Hepatic stellate cell (primary cell): ENCODE measurements at regions not wholly inside any gene's neighbourhood (a gene's known extent, or its start where the extent isn't known, plus 50 kb on each side); places are given as distances from the start of the nearest gene placed in this dataset.
"Not testable (repeated sequence)": the region's sequence is repeated elsewhere in the genome, so short reads cannot be mapped to it uniquely, and the experiment has no call there.

Experiments used
- DNase-seq: peaks from one replicate; pipeline ENCODE4 v3.0.0; 2011; ENCODE audit warnings: low spot score

DNA sequence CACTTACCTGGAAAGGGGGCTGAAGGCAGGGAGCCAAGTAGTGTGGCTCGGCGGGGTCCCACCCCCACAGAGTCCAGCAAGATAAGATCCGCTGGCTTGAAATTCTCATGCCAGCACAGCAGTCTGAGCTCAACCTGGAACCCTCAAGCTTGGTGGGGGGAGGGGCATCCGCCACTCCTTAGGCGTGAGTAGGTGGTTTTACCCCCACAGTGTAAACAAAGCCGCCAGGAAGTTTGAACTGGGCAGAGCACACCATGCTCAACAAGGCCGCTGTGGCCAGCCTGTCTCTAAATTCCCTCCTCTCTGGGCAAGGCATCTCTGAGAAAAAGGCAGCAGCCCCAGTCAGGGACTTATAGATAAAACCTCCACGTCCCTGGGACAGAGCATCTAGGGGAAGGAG is 156.3 kb downstream of the KBTBD8 start:
- DNase-seq: no peak

- no peak for DNase-seq
Measured at GRCh38 chr3:67167481-67167880, 169.4 kb downstream of the KBTBD8 start.

GRCh38 chr3:67171841-67172240 is 173.7 kb downstream of the KBTBD8 start:
- no peak for DNase-seq

DNA sequence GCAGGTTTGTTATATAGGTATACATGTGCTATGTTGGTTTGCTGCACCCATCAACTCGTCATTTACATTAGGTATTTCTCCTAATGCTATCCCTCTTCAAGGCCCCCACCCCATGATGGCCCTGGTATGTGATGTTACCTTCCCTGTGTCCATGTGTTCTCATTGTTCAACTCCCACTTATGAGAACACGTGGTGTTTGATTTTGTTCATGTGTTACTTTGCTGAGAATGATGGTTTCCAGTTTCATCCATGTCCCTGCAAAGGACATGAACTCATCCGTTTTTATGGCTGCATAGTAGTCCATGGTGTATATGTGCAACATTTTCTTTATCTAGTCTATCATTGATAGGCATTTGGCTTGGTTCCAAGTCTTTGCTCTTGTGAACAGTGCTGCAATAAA is 175.0 kb downstream of the KBTBD8 start:
- DNase-seq: not testable (repeated sequence)

DNA sequence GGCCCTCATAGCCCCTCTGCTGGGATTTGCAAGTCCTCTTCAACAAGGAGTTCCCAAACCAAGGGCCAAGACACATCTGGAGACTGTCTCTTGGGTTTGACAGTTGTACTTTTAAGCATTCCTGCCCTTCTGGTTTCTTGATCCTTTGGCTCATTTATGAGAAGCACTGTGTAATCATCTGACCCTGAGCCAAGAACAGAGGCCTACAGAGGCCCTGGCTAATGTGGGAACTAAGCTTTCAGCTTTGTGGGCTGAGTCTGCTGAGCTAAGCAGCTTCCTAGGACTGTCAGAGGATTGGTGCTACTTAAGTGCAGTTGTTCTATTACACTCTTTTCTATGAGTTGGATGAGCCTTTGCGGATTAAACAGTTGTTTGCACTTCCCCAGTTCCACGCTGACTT is 178.3 kb downstream of the KBTBD8 start:
- no peak for DNase-seq

DNA sequence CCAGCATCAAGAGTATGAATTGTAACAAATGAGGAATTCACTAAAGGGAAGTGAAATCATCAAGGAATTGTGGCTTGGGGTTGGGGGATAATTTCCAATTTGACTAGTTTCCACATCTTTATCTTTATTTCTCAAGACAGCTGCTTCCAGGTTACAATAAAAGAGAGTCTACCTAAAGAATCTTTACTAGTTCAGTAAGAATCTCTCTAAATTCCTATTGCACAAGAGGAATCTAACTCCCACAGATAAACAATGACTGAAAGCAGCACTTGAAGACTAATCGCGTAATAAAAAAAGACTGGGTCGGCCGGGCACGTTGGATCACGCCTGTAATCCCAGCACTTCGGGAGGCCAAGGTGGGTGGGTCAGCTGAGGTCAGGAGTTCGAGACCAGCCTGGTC is 194.4 kb downstream of the KBTBD8 start:
- no peak for DNase-seq

GRCh38 chr3:67196677-67197076 is 198.6 kb downstream of the KBTBD8 start:
- no peak for DNase-seq

GRCh38 chr3:67198374-67198773 is 200.3 kb downstream of the KBTBD8 start:
- no peak for DNase-seq

GRCh38 chr3:67200618-67201017 is 202.5 kb downstream of the KBTBD8 start:
- DNase-seq: no peak

DNA sequence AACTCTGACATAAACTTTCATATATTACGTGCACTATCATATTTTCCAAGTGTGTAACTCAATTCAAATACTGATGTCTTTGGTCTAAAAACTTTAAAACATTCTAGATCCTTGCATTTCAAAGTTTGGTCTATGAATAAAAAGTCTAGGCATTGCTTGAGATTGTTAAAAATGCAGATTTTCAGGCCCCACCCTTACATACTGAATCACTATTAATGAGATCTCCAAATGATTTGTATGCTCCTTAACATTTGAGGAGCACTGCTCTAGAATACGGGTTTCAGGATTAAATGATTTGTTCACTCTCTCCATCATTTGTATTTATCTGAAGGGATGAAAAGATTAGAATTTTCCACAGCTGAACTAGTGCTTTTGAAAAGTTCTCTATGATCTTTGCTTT is 202.9 kb downstream of the KBTBD8 start:
- no peak for DNase-seq

DNA sequence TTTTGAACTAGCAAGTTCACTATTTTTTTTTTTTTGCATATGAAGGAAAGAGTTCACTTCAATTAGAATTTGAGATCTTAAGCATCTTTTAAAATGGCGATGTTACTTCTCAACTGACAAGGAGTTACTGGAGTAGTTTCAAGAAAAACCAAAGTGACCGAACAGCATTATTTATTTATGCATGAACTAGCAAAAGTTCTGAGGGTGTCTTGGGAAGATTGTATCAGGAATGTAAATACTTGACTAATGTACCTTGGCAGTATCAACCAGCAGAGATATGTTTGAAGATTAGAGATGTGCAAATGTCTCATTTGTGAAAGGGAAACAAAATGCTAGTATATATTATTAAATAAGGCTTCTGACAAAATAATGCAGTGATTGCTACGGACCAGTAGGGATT is 203.9 kb downstream of the KBTBD8 start:
- no peak for DNase-seq

DNA sequence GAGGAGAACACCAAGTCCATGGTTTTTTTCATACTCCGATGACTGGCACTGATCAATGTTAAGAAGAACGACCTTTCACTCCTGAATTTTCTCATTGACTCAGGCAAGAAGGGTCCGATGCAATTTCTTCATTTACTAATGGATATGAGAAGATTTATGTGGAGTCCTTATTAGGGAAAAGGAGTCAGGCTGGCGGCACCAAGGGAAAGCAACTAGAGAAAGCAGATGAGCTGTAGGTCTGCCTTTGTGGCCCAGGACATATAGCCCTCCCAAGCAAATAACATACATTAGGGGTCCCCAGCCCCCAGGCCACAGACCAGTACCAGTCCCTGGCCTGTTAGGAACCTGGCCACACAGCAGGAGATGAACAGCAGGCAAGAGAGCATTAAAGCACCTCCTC is 206.8 kb downstream of the KBTBD8 start:
- no peak for DNase-seq

GRCh38 chr3:67215690-67216089 is 217.6 kb downstream of the KBTBD8 start:
- no peak for DNase-seq

DNA sequence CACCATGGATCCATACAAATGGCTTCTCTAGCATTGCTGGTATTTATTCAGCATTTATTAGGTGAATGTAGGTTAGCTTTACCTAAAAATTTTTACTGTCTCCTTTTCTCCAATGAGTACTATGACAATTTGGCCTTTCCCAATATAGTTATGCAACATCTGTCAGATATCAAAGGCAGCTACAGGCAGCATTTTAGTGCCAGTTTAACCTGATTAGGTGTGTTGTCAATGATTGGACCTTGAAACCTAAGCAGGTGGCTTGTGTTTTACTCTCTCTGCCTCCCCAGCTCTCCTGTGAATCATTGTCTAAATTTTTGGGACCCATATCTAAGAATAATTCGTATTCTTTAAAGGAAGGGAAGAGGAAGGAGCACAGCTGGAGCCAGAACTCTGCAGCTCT is 228.9 kb downstream of the KBTBD8 start:
- no peak for DNase-seq

GRCh38 chr3:67228136-67228535 is 230.0 kb downstream of the KBTBD8 start:
- no peak for DNase-seq

- no peak for DNase-seq
Measured at GRCh38 chr3:67232642-67233041, 234.5 kb downstream of the KBTBD8 start.

DNA sequence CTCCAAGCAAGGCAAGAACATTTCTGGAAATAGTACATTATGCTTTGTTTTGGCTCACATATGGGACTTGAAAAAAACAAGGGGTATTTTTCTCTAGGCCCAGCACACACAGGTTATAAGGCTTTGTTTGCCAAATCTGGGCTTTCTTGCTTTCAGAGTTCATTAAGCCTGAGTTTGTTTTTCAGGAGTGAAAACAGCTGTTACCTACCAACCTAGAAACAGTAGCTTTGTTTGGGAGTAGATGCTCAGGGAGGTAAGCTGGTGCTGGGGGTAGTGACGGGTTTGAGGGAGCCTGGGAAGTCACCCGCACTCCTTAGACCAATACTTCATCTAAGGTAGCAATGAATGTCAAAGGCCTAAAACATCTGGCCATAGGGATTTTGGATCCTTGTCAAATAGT is 241.2 kb downstream of the KBTBD8 start:
- no peak for DNase-seq

DNA sequence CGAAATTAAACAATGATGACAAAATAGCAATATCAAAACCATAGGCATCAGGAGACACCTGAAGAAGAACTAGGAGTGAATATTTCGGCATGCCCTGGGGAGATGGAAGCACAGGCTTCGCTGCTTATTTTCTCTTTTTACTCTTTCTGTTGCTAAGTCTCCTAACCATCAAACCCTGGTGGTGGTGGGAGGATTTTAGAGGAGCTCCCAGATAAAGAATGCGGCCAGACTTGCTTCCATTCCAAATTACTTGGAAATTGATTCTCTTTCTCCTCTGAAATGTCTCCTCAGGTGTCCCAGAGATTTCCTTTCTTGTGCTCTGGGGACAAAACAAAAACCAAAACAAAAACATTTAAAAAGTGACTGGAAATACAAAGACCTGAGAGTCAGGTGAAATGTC is 243.0 kb downstream of the KBTBD8 start:
- DNase-seq: no peak

- no peak for DNase-seq
Measured at GRCh38 chr3:67244130-67244529, 246.0 kb downstream of the KBTBD8 start.

GRCh38 chr3:67245545-67245944 is 247.4 kb downstream of the KBTBD8 start:
- DNase-seq: no peak

GRCh38 chr3:67248726-67249125 is 250.6 kb downstream of the KBTBD8 start:
- DNase-seq: no peak

DNA sequence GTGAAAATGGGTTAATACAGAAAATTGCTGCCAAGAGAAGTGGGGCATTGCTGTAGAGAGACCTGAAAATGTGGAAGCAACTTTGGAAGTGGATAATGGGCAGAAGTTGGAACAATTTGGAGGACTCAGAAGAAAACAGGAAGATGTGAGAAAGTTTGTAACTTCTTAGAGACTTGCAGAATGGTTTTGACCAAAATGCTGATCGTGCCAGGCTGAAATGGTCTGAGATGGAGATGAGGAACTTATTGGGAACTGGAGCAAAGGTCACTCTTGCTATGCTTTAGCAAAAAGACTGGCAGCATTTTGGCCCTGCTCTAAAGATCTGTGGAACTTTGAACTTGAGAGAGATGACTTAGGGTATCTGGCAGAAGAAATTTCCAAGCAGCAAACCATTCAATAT is 254.8 kb downstream of the KBTBD8 start:
- not testable (repeated sequence) for DNase-seq

DNA sequence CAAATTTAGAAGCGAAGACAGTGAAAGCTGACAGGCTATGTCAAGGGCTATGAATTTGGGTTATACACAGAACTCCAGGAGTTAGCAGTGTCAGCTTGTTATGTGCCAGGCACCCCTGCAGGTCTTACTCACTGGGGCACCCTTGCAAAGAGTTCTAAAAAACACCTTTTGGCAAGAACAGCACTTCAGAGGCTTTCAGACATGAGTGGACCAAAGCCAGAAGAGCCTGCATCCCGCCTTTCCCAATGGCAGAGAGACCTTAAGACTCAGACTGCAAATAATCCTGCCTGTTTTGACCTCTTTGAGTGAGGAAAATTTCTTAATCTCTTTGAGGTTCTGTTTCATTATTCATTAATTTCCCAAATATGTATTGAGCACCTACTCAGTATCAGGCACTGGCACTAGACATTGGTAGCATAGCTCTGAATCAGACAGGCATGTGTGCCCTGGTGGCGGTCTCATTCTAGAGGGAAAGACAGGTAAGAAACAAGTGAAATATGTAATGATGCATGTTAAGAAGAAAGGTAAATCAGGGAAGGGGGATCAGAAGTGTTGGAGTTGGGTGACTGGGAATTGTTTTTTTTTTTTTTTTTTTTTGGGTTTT is 280.0 kb downstream of the KBTBD8 start:
- no peak for DNase-seq

GRCh38 chr3:67286586-67286985 is 288.5 kb downstream of the KBTBD8 start:
- DNase-seq: no peak
